HL-60 (cell line): ENCODE measurements at regions not wholly inside any gene's neighbourhood (a gene's known extent, or its start where the extent isn't known, plus 50 kb on each side); places are given as distances from the start of the nearest gene placed in this dataset.

ENCODE experiments used
- DNase-seq, 2 experiments: peaks; one replicate each; pipeline ENCODE4 v3.0.0-alpha.2; 2010 to 2020; ENCODE audit warnings: low read depth in 1 of 2, low spot score in 1 of 2
- H3K27ac ChIP-seq: fragments of 250-450 bp; sonication (Bioruptor Pico); replicated peaks from 2 replicates; pipeline ENCODE4 v1.5.1; 2020; ENCODE audit warnings: mild to moderate bottlenecking, moderate library complexity
- H3K27me3 ChIP-seq: fragments of 250-450 bp; sonication (Bioruptor Pico); 2 replicates; pipeline ENCODE4 v1.5.1; 2021; ENCODE audit warnings: mild to moderate bottlenecking, moderate library complexity; ENCODE audit not compliant: insufficient read depth, poor library complexity, severe bottlenecking
- H3K4me3 ChIP-seq: replicated peaks from 2 replicates; pipeline ENCODE4 v1.5.1; 2011; ENCODE audit warnings: mild to moderate bottlenecking, control low read depth, low read length; ENCODE audit not compliant: insufficient read depth
- GABPA ChIP-seq: IDR thresholded peaks from 2 replicates; pipeline ENCODE4 v1.6.1; 2012; ENCODE audit warnings: low read depth
- POLR2AphosphoS5 ChIP-seq: IDR thresholded peaks from 2 replicates; pipeline ENCODE4 v1.6.1; 2012; ENCODE audit warnings: low read depth
- REST ChIP-seq: IDR thresholded peaks from 2 replicates; pipeline ENCODE4 v1.6.1; 2012; ENCODE audit warnings: low read depth; ENCODE audit not compliant: insufficient replicate concordance
- SPI1 ChIP-seq: IDR thresholded peaks from 2 replicates; pipeline ENCODE4 v1.6.1; 2012; ENCODE audit warnings: low read depth, mild to moderate bottlenecking, borderline replicate concordance
- TF ChIP-seq, protein P1 (sequence below): IDR thresholded peaks from one replicate; pipeline ENCODE4 v1.5.1; 2011; ENCODE audit warnings: low read length, control low read depth, inconsistent platforms; ENCODE audit not compliant: insufficient read depth

DNA sequence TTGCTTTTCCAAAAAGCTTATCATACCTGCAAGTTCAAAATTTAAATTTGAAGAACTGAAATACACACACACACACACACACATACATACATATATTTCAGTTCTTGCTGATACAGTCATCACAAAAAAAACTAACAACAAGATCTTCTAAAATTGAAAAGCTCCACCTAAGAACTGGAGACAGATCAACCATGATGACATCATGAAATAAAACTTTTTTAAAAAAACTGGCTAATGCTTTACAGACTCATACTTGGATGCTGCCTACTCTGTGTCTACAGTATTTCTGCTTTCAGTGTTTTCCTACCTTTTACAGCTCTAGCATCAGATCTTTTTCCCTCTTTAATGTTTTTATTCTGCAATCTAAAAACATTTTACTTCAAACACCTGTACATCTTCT, 261.4 kb downstream of the DIO2 start:
- DNase-seq: no peak
- H3K4me3 ChIP-seq: no peak overlapping the region
- TF ChIP-seq REST (no peak), POLR2AphosphoS5 (no peak), SPI1 (no peak), GABPA (no peak)
- TF ChIP-seq, protein P1, sequence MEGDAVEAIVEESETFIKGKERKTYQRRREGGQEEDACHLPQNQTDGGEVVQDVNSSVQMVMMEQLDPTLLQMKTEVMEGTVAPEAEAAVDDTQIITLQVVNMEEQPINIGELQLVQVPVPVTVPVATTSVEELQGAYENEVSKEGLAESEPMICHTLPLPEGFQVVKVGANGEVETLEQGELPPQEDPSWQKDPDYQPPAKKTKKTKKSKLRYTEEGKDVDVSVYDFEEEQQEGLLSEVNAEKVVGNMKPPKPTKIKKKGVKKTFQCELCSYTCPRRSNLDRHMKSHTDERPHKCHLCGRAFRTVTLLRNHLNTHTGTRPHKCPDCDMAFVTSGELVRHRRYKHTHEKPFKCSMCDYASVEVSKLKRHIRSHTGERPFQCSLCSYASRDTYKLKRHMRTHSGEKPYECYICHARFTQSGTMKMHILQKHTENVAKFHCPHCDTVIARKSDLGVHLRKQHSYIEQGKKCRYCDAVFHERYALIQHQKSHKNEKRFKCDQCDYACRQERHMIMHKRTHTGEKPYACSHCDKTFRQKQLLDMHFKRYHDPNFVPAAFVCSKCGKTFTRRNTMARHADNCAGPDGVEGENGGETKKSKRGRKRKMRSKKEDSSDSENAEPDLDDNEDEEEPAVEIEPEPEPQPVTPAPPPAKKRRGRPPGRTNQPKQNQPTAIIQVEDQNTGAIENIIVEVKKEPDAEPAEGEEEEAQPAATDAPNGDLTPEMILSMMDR: no peak
- no peak overlapping the region for H3K27ac ChIP-seq
- no peaks in the 10 kb centered on the region for H3K27me3 ChIP-seq

DNA sequence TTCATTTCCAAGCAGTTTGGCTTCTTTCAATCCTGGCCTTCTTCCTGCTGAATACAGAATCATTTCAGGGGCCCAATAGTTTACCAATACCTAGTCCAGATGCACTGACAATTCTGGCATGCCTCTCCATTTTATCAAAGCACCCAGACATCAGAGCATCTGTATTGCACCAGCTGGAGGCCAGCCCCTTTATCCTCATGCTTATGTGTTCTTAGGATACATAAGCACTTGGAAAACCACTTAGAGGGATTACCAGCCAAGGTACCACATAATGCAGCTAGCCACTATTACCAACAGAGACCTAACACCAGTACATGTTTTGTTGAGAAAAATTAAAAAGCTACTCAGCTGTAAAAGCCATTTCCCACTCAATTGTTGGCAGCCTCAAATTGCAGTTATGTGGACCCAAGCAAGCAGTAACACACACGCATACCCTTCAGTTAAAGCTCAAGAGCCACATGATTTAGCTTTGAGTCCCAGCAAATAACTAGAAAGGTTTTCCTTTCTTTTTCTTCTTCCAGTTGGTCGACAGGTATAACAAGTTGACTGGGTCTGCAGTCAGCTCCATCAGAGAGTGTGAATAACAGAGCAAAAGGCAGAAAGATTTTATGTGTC, 263.8 kb downstream of the DIO2 start:
- no peak overlapping the region for H3K4me3 ChIP-seq
- DNase-seq: no peak

DNA sequence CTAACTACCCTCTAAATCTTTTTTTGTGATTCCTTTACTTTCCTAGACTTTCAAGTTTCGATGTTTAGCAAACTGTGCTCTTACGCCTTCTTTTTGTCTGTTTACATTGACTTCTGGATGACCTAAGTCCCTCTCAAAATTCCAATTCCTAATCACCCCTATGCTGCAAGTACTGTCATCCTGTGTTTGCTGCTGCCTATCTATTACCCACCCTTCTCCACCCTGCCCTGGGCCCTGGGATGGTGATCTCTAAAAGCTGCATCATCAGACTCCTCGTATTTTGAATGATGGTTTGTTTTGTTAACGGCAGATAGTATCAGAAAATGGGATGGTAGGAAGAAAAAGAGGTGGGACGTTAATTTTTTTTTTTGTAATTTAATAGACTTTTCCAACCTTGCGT, 272.1 kb downstream of the DIO2 start:
- Histone ChIP-seq H3K4me3 (no peak overlapping the region), H3K27ac (no peak overlapping the region), H3K27me3 (no peaks in the 10 kb centered on the region)
- TF ChIP-seq, protein P1: no peak
- TF ChIP-seq REST (no peak), POLR2AphosphoS5 (no peak), GABPA (no peak)
- no peak for DNase-seq

More for the DNA sequence above, 263.8 kb downstream of the DIO2 start:
- Histone ChIP-seq H3K27me3 (no peaks in the 10 kb centered on the region), H3K27ac (no peak overlapping the region)
- no peak for TF ChIP-seq SPI1
- TF ChIP-seq POLR2AphosphoS5: no peak
- TF ChIP-seq, protein P1: no peak
- no peak for TF ChIP-seq GABPA
- TF ChIP-seq REST: no peak
